ENCODE measurements at regions not wholly inside any gene's neighbourhood (a gene's known extent, or its start where the extent isn't known, plus 50 kb on each side); places are given as distances from the start of the nearest gene placed in this dataset.

- TF ChIP-seq POLR2A (IDR thresholded peaks at IDR 0.05) (no peak), CTCF (IDR thresholded peaks at IDR 0.05) (no peak)
These were observed 79.2 kb downstream of the ASCL1 start for GRCh38 chr12:103036581-103037214.

Measured in Peyer's patch (tissue), 4 donors.